Nephron progenitor cell (in vitro differentiated cells): ENCODE measurements at regions not wholly inside any gene's neighbourhood (a gene's known extent, or its start where the extent isn't known, plus 50 kb on each side); places are given as distances from the start of the nearest gene placed in this dataset.

ENCODE experiments used
- DNase-seq: peaks from one replicate; pipeline ENCODE4 v3.0.0; 2021
- H3K27ac Mint-ChIP-seq: 2 replicates; pipeline ENCODE4 v1.8.0; 2021; ENCODE audit warnings: mild to moderate bottlenecking, moderate library complexity, mixed read lengths
- H3K27me3 Mint-ChIP-seq: 2 replicates; pipeline ENCODE4 v1.8.0; 2021; ENCODE audit warnings: mild to moderate bottlenecking, low read depth, mixed read lengths; ENCODE audit not compliant: poor library complexity
- H3K36me3 Mint-ChIP-seq: 2 replicates; pipeline ENCODE4 v1.8.0; 2021; ENCODE audit warnings: low read depth, mixed read lengths
- H3K4me1 Mint-ChIP-seq: 2 replicates; pipeline ENCODE4 v1.8.0; 2021; ENCODE audit warnings: mixed read lengths
- H3K4me3 Mint-ChIP-seq: 2 replicates; pipeline ENCODE4 v1.8.0; 2021; ENCODE audit warnings: mild to moderate bottlenecking, moderate library complexity, mixed read lengths
- H3K9me3 Mint-ChIP-seq: 2 replicates; pipeline ENCODE4 v1.8.0; 2021; ENCODE audit warnings: mild to moderate bottlenecking, moderate library complexity, mixed read lengths
- CTCF ChIP-seq: fragments of 200-600 bp; sonication (generic); IDR thresholded peaks from 2 replicates; pipeline ENCODE4 v1.5.0; 2021; ENCODE audit warnings: antibody characterized with exemption

- H3K27me3 Mint-ChIP-seq, result peaks cover 14% of the 10 kb centered on the region
- peaks cover 100% of the 10 kb centered on the region for H3K9me3 Mint-ChIP-seq
- no peak overlapping the region for H3K27ac Mint-ChIP-seq
- H3K4me3 Mint-ChIP-seq, result no peak overlapping the region
- peaks cover 100% of the 10 kb centered on the region for H3K36me3 Mint-ChIP-seq
- DNase-seq, result no peak
- no peaks in the 10 kb centered on the region for H3K4me1 Mint-ChIP-seq
- no peak for TF ChIP-seq CTCF
Observed at GRCh38 chr15:25065876-25066275, 111.1 kb downstream of the SNRPN start.

- H3K4me3 Mint-ChIP-seq, result no peak overlapping the region
- H3K27ac Mint-ChIP-seq, result no peak overlapping the region
- peaks cover 100% of the 10 kb centered on the region for H3K9me3 Mint-ChIP-seq
- no peak for TF ChIP-seq CTCF
- peaks cover 17% of the 10 kb centered on the region for H3K27me3 Mint-ChIP-seq
- H3K4me1 Mint-ChIP-seq, result no peaks in the 10 kb centered on the region
- peaks cover 100% of the 10 kb centered on the region for H3K36me3 Mint-ChIP-seq
- DNase-seq, result no peak
Observed at GRCh38 chr15:25066708-25067107, 111.9 kb downstream of the SNRPN start.

- Mint-ChIP-seq H3K36me3 (peaks cover 100% of the 10 kb centered on the region), H3K27ac (no peak overlapping the region), H3K4me3 (no peak overlapping the region), H3K27me3 (peaks cover 18% of the 10 kb centered on the region), H3K4me1 (no peaks in the 10 kb centered on the region), H3K9me3 (peaks cover 100% of the 10 kb centered on the region)
- TF ChIP-seq CTCF, result no peak
- no peak for DNase-seq
Observed at GRCh38 chr15:25067725-25068309, 113.0 kb downstream of the SNRPN start.

GRCh38 chr15:25068696-25069095 is 113.9 kb downstream of the SNRPN start:
- Mint-ChIP-seq H3K4me3 (no peak overlapping the region), H3K27me3 (peaks cover 18% of the 10 kb centered on the region), H3K9me3 (peaks cover 100% of the 10 kb centered on the region), H3K4me1 (no peaks in the 10 kb centered on the region), H3K27ac (no peak overlapping the region), H3K36me3 (peaks cover 100% of the 10 kb centered on the region)
- TF ChIP-seq CTCF, result no peak
- no peak for DNase-seq

- H3K9me3 Mint-ChIP-seq, result peaks cover 100% of the 10 kb centered on the region
- no peaks in the 10 kb centered on the region for H3K4me1 Mint-ChIP-seq
- no peak for TF ChIP-seq CTCF
- H3K4me3 Mint-ChIP-seq, result no peak overlapping the region
- H3K36me3 Mint-ChIP-seq, result peaks cover 100% of the 10 kb centered on the region
- H3K27ac Mint-ChIP-seq, result no peak overlapping the region
- H3K27me3 Mint-ChIP-seq, result peaks cover 18% of the 10 kb centered on the region
- no peak for DNase-seq
Observed at GRCh38 chr15:25070353-25070963, 115.7 kb downstream of the SNRPN start.
